ENCODE measurements at regions not wholly inside any gene's neighbourhood (a gene's known extent, or its start where the extent isn't known, plus 50 kb on each side); places are given as distances from the start of the nearest gene placed in this dataset.
"Not testable (repeated sequence)": the region's sequence is repeated elsewhere in the genome, so short reads cannot be mapped to it uniquely, and the experiment has no call there.

DNA sequence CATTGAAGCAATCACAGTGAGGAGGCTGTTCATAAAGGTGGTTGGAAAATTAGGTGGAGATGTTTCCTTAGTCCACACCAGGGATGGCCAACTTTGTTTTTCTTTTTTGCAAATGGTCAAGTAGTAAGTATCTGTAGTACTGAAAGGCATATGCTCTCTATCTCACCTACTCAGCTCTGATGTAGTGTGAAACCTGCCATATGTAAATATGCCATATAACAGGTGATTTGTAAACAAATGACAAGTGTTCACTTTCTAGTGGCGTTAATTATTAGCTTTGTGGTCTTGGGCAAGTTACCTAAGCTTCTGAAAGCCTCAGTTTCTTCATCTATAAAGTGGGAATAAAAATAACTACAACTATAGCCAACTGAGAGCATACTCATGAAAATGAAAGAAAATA, 421.4 kb upstream of the LCORL start:
- DNase-seq (ENCODE audit: low spot score), result no peak

DNA sequence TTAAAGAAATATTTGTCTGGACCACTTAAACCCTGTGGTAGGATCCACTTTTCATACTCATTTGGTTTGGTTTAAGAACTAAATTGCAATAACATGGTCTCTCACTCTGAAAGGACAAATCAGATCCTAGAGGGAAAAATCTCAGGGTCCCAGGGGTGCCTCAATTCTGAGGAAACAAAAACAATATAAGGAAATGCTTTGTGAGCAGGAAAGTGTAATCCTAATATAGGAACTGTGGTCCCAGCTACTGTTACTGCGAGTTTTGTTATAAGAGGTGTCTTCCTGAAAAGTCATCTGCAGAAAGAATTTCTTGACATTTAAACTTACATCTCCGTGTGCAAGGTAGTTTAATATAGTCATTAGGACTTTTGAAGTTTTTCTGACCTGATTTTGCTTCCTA, 420.1 kb upstream of the LCORL start:
- DNase-seq (ENCODE audit: low spot score), result no peak

DNA sequence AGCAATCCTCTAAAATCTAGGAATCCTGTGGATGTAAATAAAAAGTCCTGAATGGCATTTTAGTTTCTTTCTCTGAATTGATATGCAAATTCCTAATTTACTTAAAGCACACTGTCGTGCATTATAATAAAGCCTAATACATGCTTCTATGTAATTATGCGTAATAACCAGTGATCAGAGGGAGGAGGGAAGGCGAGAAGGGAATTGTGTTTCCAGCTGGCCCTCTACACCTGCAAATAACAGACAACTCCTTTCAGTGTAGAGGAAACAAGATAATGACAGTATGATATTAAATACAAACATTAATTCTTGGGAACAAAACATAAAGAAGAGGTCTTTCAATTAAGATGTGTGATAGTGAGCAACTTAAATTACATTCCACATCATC, 419.6 kb upstream of the LCORL start:
- no peak for DNase-seq (ENCODE audit: low spot score)

DNA sequence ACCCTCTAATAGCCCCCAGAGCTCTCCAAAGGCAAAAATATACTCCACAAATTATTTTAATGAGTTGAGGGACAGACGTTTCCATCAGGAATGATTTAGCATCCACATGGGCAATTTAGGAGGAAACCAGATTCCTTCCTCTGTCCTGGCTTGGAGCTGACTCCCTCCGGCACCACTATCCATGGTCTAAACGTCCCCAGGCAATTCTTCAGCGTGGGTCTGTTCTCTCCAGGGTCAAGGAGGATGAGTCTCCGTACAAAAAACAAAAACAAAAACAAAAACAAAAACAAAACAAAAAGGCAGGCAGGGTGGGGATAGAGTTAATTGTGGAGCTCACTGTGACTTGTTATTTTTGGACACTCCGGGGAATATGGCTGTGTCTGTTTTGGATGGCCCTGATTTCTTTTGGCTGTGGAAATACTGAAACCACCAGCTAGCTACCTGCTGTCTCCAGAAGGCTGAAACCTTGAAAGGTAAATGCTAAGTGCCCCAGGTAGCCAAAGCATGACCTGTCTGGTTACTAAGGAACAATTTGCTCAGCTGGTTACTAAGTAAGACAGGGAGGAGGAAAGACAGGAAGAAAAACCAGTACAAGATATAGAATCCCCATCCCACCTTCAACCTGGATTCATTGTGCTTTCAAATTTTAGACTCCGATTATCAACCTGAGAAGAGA, 419.1 kb upstream of the LCORL start:
- no peak for DNase-seq (ENCODE audit: low spot score)

DNA sequence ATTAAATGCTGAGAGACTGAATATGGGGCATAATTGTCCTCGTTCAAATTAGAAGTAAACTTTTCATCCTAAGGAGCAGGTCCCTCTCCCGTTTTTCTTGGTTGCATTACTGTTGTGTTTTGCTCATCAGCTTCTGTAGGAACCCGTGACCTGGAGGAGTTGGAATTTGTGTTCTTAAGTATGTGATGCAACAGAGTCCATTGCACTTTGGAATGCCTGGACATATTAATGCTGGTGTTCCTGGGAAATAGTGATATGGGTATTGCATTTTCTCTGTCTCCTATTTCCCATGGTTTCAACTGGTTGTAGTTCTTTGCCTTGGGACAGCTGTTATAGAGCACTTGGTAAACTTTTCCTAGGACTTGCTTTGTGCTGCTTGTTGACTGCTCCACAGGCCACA, 417.8 kb upstream of the LCORL start:
- no peak for DNase-seq (ENCODE audit: low spot score)

DNA sequence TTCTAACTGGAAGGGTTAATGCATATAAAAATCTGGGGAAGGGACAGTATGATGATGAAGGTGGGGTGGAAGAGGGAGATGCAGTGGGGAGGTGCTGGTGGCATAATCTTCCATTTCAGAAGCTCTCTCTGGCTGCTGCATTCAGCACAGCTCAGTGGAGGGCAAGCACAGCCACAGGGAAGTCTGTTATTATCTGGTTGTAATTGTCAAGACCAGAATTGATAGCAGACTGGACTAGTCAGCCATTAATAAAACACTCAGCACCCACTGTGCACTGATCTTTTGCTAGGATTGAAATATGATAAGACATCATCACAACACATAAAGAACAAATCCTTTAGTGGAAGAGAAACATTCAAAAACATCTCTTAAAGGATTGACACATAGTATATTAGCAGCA, 414.2 kb upstream of the LCORL start:
- no peak for DNase-seq (ENCODE audit: low spot score)

DNA sequence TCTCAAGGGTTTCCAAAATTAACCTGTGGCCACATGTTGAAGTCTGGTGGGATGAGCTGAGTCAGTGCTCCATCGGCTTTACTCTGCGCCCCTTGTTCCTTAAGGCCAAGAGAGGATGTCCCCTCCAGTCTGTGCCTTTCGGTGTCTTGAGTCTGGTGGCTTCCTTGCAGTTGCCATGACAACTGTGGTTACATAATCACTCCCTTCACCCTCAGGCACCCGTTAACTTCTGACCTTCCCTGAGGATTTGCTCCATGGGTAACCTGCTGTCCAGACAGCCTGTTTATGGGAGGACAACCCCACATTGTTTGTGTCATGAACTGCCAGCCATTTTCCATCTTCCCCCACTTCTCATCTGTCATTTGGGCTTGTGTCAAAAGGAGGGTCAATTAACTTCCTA, 401.1 kb upstream of the LCORL start:
- no peak for DNase-seq (ENCODE audit: low spot score)

DNA sequence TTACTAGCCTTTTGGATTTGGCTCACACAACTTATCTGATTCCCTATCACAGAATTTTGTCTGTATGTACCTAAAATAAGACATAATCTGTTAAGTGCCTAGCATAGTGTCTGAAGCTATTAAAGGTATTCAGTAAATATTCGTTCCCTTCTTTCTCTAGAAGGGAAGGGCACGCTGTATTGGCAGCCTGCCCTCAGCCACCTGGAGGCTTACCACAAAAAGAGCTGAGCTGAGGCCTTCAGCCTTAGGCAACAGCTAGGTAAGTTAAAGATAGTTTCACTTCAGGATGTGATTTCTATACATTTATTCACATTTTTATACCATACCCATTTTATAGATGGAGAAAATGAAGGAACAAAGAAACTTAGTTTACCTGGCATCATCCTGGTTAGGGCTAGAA, 400.0 kb upstream of the LCORL start:
- DNase-seq (ENCODE audit: low spot score), result no peak

GRCh38 chr4:18419780-18420179, 398.2 kb upstream of the LCORL start:
- no peak for DNase-seq (ENCODE audit: low spot score)

GRCh38 chr4:18418195-18418898, 396.8 kb upstream of the LCORL start:
- DNase-seq (ENCODE audit: low spot score), result not testable (repeated sequence)

GRCh38 chr4:18417651-18418050, 396.1 kb upstream of the LCORL start:
- not testable (repeated sequence) for DNase-seq (ENCODE audit: low spot score)

- no peak for DNase-seq (ENCODE audit: low spot score)
Measured at GRCh38 chr4:18406264-18406663, 384.7 kb upstream of the LCORL start.

DNA sequence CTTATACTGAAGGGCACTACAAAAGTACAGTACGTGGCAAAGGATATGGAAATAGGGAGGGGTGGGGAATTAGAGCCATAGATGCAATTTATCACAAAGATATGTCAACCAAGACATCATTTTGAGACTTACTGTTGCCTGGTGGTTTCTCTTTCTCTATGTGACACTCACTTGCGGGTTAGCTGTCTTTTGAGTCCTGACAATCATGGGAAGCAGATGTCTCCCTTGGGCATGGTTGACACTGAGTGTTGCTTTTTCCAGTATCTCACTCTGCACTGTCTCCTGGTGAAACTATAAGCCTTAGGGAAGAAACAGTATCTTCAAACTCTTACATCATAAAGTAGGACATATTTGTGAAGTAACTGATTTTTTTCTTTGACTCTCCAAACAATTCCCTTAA, 383.5 kb upstream of the LCORL start:
- no peak for DNase-seq (ENCODE audit: low spot score)

- DNase-seq (ENCODE audit: low spot score), result no peak
Measured at GRCh38 chr4:18404642-18405041, 383.1 kb upstream of the LCORL start.

- no peak for DNase-seq (ENCODE audit: low spot score)
Measured at GRCh38 chr4:18403327-18403726, 381.8 kb upstream of the LCORL start.

GRCh38 chr4:18401868-18402267, 380.3 kb upstream of the LCORL start:
- no peak for DNase-seq (ENCODE audit: low spot score)

- no peak for DNase-seq (ENCODE audit: low spot score)
Measured at GRCh38 chr4:18401425-18401824, 379.9 kb upstream of the LCORL start.

DNA sequence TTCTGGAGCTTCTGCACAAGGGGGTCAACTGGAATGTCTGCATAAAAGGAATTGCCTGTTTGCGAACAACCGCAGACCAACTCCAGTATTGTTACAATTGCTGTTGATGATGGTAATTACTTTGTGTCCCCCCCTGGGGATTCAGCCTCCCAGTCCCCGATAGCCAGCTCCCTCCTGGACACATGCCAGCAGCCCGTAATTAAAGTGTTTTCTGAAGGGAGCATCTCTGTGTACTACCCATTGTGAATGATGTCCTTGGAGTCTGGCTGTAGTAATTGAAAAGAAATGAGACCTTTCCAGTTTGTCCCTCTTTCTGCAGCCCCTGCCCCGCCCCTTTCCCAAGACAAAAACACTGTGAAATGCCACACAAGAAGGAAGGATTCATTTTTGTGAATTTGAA, 377.1 kb upstream of the LCORL start:
- no peak for DNase-seq (ENCODE audit: low spot score)

DNA sequence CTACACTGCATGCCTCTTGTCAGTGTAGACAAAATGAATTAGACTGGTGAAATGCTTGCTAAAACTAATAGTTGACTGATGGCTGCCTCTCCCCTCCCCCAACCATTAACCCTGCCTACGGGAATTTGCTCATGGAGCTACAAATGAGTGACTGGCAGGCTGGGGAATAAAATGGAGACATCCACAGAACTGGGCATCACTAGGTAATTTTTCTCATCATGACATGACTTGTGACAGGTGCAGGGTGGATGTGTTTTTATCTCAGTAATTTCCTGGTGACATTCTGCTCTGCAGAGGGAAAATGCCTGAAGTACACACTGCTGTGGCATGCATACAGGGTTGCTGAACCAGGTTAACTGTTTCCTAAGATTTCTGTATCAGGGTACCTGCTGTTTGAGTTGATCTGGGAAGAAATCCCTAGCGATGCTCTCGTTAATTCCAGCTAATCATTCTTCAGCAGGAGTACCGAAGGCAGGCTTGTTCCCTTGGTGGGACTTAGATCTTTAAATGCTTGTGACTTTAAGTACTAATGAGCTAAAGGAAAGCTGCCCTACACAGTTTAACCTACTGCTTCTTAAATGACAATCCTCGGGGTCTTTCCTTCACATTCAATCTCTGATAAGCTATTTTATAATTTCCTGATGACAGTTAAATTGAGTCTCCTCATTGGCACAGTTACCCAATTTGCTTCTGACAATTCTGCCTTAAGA, 376.3 kb upstream of the LCORL start:
- no peak for DNase-seq (ENCODE audit: low spot score)

DNA sequence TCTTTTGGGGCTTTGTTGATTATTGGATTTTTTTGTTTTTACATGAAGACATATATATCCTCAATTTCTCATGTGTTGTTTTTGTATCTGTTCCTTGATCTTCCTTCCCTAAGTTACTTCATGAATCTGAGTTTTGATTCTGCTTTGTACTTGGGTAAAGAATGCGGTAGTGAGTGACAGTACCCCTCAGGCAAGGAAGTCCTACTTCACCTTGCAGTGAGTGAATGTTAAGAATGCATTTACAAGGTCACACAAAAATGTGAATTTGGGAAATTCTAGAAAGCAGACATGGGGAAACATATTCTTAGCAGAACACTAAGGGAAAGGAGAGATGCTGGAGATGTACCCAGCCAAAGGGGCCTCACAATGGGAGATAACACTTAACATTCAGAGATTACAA, 373.1 kb upstream of the LCORL start:
- no peak for DNase-seq (ENCODE audit: low spot score)

GRCh38 chr4:18391354-18391728, 369.8 kb upstream of the LCORL start:
- DNase-seq (ENCODE audit: low spot score), result no peak

GRCh38 chr4:18390655-18391353, 369.2 kb upstream of the LCORL start:
- DNase-seq (ENCODE audit: low spot score), result no peak

- DNase-seq (ENCODE audit: low spot score), result no peak
Measured at GRCh38 chr4:18389115-18389514, 367.6 kb upstream of the LCORL start.

All from putamen (tissue), 1 donor.